ENCODE measurements at regions not wholly inside any gene's neighbourhood (a gene's known extent, or its start where the extent isn't known, plus 50 kb on each side); places are given as distances from the start of the nearest gene placed in this dataset.
"Not testable (repeated sequence)": the region's sequence is repeated elsewhere in the genome, so short reads cannot be mapped to it uniquely, and the experiment has no call there.

DNA sequence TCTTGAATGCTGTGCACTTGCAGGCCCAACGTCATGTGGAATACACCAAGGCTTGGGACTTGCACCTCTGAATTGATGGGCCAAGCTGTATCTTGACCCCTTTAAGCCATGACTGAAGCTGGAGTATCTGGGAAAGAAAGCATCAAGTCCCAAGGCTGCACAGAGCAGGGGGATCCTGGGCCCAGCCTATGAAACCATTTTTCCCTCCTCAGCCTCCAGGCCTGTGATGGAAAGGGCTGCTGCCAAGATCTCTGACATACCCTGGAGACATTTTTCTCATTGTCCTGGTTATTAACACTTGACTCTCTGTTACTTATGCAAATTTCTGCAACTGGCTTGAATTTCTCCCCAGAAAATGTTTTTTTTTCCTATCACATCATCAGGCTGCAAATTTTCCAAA lies 174.0 kb upstream of the SNX2 start:
- DNase-seq (ENCODE audit: low read depth in 2 of 2), result no peak

- DNase-seq (ENCODE audit: low read depth in 2 of 2), result no peak
These were observed 172.2 kb upstream of the SNX2 start for GRCh38 chr5:122602700-122603099.

DNA sequence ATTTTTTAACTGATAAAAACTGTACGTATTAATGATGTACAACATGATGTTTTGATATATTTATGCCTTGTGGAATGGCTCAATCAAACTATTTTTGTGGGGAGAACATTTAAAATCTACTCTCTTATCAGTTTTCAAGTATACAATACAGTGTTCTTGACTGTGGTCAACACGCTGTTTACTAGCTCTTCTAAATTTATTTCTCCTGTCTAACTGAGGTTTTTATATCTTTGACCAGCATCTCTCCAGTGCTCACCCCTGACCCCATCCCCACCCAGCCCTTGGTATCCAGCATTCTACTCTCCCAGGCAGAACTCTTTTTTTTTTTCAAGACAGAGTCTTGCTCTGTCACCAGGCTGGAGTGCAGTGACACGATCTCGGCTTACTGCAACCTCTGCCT lies 169.6 kb upstream of the SNX2 start:
- no peak for DNase-seq (ENCODE audit: low read depth in 2 of 2)

DNA sequence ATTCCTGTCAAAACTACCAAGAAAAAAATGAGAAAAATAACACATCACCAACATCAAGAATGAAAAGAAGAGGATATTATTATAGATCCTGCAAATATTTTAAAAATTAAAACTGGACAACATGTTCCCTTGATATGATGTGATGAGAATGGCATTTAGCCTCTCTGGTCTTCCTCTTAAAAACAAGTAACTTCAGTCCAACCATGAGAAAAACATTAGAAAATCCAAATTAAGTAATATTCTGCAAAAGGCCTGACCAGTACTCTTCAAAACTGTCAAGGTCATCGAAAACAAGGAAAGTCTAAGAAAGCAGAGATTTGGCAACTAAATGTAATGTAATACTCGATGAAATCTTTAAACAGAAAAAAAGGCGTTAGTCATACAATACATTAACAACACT lies 167.1 kb upstream of the SNX2 start:
- no peak for DNase-seq (ENCODE audit: low read depth in 2 of 2)

DNA sequence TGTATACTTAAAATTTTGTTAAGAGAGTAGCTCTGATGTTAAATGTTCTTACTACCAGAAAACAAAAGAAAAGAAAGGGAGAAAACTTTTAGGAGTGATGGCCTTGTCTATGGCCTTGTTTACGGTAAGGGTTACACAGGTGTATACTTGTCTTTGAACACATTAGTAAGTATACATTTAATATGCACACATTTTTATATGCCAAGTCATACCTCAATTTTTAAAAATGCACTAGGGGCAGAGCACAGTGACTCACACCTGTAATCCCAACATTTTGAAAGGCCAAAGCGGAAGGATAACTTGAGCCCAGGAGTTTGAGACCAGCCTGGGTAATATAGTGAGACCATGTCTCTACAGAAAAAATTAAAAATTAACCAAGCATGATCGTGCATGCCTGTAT lies 166.7 kb upstream of the SNX2 start:
- DNase-seq (ENCODE audit: low read depth in 2 of 2), result no peak

GRCh38 chr5:122611406-122611805 lies 163.5 kb upstream of the SNX2 start:
- no peak for DNase-seq (ENCODE audit: low read depth in 2 of 2)

DNA sequence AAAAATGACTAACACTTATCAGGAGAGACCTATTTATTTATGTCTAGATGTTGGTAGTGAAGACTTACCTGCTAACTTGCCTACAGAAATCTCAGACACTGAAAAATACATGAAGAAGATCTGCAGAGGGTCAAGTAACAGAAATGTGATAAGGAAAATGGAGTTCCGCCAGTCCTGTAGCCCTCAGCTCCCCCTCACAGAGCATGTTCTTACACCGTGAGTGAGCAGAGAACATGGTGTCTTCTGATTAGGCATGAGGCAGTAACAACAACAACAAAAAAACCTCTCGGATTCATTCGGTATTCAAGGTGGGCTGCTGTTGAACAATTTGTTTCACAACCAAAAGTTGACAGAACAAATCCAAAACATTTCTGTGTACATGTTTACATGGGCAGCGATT lies 162.0 kb upstream of the SNX2 start:
- DNase-seq (ENCODE audit: low read depth in 2 of 2), result no peak

- no peak for DNase-seq (ENCODE audit: low read depth in 2 of 2)
These were observed 159.7 kb upstream of the SNX2 start for GRCh38 chr5:122615146-122615545.

DNA sequence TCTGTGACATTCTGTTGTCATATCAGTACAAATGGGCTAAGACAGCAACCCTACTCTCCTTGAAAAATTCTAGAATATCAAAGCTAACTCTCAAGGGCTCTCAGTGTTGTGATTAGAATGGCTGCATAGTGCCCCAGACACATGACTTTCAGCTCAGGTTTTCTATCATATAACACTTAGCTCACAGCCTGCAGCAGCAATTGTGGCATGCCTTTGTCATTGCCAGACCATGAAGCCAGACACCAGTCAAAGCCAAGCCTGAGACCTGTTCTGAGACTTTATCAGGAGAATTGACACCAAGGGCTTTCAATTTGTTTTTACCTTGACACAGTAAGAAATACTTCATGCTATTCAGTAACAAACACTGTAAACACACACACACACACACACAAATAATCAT lies 159.0 kb upstream of the SNX2 start:
- no peak for DNase-seq (ENCODE audit: low read depth in 2 of 2)

- not testable (repeated sequence) for DNase-seq (ENCODE audit: low read depth in 2 of 2)
These were observed 156.8 kb upstream of the SNX2 start for GRCh38 chr5:122618046-122618445.

- not testable (repeated sequence) for DNase-seq (ENCODE audit: low read depth in 2 of 2)
These were observed 154.1 kb upstream of the SNX2 start for GRCh38 chr5:122620768-122621167.

DNA sequence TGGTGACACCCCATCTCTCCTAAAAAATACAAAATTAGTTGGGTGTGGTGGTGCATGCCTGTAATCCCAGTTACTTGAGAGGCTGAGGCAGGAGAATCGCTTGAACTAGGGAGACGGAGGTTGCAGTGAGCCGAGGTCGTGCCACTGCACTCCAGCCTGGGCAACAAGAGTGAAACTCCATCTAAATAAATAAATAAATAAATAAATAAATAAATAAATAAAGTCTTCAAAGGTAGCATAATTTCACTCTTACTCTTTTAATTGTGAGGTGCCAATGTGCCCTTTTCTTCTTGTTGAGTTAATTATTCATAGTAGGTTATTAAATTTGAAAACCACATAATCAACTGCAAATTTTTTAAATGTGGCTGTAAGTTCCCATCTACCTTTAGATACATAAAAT lies 146.2 kb upstream of the SNX2 start:
- not testable (repeated sequence) for DNase-seq (ENCODE audit: low read depth in 2 of 2)

- no peak for DNase-seq (ENCODE audit: low read depth in 2 of 2)
These were observed 145.7 kb upstream of the SNX2 start for GRCh38 chr5:122629121-122629677.

DNA sequence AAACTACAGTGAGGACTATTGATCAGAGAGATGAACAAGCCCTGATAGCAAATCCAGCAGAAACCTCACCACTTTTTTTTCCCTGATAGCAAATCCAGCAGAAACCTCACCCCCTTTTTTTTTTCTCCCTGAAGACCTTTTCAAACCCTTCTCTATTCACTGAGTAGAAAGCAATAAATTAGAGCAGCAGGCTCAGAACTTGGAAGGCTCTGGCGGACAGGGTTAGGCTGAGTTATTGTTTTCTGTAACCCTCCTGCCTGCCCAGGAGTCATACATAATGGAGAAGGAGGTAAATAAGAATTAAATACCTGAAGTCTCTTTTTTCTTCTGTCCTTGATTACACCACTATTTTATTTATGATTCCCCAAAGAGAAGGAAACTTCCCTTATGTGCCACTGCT lies 136.3 kb upstream of the SNX2 start:
- DNase-seq (ENCODE audit: low read depth in 2 of 2), result no peak

DNA sequence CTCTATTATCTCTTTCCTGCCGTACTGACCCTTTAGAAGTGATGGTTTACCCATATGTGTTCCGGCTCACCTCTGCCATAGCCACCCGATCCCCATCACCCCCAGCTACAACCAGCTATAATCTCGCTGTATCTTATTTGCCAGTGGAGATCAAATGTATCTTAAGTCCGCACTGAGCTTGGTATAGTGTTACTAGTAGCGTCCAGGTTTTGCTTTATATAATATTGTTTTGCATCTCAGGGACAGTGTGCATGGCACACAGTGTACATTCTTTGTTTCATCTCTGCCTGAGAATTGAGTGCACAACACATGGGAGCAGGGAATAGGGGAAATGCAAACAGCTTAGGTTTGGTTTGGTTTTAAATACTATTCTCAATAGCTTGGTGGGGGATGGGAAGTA lies 135.8 kb upstream of the SNX2 start:
- DNase-seq (ENCODE audit: low read depth in 2 of 2), result no peak

- DNase-seq (ENCODE audit: low read depth in 2 of 2), result no peak
These were observed 135.0 kb upstream of the SNX2 start for GRCh38 chr5:122639864-122640263.

GRCh38 chr5:122649080-122649479 lies 125.8 kb upstream of the SNX2 start:
- DNase-seq (ENCODE audit: low read depth in 2 of 2), result no peak

DNA sequence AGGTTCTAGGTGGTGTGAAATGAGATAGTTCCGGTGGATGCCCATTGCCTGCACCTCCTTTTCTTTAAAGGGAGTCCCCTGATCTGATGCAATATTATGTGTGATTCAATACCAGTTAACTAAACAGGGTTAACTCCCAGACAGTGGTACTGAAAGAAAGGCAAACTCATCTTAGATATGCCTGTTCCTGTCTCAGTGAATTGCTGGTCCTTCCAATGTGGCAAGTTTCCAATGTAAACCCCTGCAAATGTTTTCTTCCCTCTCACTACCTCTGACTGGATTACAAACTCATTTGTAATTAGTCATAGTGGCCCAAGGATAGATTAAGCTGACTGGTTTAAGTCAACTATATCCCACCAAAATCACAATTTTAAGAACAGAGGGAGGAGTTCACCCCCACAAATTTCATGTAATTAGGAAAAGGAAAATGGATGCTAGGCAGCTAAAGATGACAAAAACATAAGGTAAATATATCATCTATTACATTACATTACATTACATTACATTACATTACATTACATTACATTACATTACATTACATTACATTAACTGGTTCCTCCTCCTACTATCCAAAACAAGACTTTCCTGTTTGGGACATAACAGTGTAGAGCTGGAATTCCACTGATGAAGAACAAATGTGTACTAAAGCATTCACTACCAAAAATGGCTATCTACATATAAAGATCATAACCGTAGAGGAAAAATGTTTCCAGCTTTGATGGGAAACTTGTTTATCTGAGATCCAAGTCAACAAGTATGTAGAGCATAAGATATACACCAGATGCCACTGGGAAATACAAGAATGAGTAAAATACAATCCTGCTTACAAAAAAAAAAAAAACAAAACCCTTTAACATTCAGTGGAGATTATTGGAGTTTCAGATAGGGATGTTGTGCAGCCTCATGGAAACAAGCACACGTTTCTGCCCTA lies 121.5 kb upstream of the SNX2 start:
- no peak for DNase-seq (ENCODE audit: low read depth in 2 of 2)

- no peak for DNase-seq (ENCODE audit: low read depth in 2 of 2)
These were observed 118.7 kb upstream of the SNX2 start for GRCh38 chr5:122656160-122656559.

GRCh38 chr5:122656577-122656976 lies 118.3 kb upstream of the SNX2 start:
- no peak for DNase-seq (ENCODE audit: low read depth in 2 of 2)

DNA sequence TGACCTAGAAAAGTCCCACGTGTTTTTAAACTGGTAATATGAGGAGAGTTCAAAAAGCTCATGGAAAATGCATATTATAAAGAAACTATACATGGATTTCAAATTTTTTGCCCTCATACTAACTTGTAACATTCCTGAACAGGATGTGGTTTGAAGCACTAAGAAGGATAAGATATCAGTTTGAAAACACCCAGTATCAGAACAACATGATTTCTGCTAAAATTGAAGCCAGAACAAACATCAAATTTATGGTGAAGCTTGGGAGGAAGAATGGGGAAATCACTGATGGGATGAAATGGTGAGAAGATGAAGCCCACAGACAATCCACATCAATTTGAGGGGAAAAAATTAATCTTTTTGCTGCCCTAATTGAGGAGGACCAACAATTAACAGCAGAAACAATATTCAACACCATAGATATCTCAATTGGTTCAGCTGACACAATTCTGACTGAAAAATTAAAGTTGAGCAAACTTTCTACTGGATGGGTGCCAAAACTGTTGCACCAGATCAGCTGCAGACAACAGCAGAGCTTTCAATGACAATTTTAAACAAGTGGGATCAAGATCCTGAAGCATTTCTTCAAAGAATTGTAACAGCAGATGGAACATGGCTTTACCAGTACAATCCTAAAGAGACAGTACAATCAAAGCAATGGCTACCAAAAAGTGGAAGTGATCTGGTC lies 113.2 kb upstream of the SNX2 start:
- no peak for DNase-seq (ENCODE audit: low read depth in 2 of 2)

DNA sequence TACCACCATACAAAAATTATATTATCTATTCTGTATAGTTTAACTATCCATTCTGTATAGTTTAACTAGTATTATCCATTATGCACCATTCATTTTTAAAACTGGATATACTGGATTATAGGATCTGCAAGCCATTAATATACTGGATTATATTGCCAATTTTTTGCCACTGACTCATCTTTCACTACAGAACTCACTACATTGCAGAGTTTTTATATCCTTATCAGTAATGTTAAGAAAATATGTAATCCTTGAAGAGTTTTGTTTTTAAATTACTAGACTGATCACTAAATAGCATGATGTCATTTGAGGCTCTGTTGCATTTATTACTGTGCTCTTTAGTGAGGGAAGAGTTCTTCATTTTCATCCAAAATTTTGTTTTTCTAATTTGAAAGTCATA lies 109.8 kb upstream of the SNX2 start:
- no peak for DNase-seq (ENCODE audit: low read depth in 2 of 2)

DNA sequence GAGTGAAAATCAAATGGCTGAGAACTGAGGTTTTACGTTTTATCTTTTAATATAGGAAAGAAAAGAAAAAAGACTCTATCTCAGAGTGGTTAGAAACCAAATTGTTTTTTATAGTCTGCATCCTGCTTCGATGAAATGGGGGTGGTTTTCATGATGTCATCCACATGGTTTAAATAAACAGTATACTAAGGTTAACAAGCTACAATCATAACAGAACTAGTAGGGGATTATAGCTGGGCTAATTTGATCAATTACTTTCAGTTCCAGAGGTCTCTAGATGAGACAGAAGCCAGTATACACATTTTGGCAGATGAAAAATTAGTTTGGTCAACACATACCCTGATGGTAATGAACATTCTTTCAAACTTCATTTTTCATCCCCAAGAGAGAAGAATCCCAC lies 106.3 kb upstream of the SNX2 start:
- DNase-seq (ENCODE audit: low read depth in 2 of 2), result no peak
